ENCODE measurements at regions not wholly inside any gene's neighbourhood (a gene's known extent, or its start where the extent isn't known, plus 50 kb on each side); places are given as distances from the start of the nearest gene placed in this dataset.

DNA sequence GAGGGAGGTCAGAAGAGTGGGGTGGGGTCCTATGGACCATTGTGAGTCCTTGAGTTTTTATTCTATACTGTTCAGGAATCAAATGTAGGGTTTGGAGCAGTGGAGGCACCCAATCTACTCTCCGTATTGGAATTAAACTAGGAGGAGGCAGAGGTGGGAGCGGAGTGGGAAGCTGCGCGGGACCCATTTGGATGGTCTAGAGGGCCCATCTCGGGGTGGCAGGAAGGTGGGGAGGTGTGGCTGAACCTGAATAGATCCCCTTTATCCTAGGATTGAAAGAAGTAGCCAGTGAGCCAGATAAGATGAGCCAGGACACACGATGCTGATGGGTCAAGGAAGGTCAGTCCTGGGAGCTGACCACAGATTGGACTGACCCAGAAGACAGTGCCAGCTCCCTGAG lies 325.8 kb downstream of the AJAP1 start:
- peaks cover 82% of the 10 kb centered on the region for H3K36me3 Mint-ChIP-seq
- POLR2A ChIA-PET: no interaction called here

GRCh38 chr1:4978660-4979390 lies 324.4 kb downstream of the AJAP1 start:
- peaks cover 78% of the 10 kb centered on the region for H3K36me3 Mint-ChIP-seq
- peaks cover 75% of the 10 kb centered on the region for H3K9me3 Mint-ChIP-seq
- H3K27ac Mint-ChIP-seq: no peak overlapping the region
- ATAC-seq: no peak
- H3K4me3 Mint-ChIP-seq: no peak overlapping the region
- CTCF ChIA-PET: no interaction called here
- peaks cover 12% of the 10 kb centered on the region; the same call in 1 of the 2 replicates for H3K27me3 Mint-ChIP-seq (ENCODE audit: low read depth)
- no peak for DNase-seq (ENCODE audit: low spot score)
- POLR2A ChIA-PET: no interaction called here
- H3K4me1 Mint-ChIP-seq: no peaks in the 10 kb centered on the region
- TF ChIP-seq ZBTB43 (CRISPR knock-in tag; IDR thresholded peaks at IDR 0.05) (no peak), ZNF138 (CRISPR knock-in tag; conservative IDR thresholded peaks at IDR 0.05) (no peak), CREM (CRISPR knock-in tag; IDR thresholded peaks at IDR 0.05) (no peak), SMAD3 (CRISPR knock-in tag; IDR thresholded peaks at IDR 0.05; ENCODE audit: borderline replicate concordance) (no peak), E2F5 (CRISPR knock-in tag; IDR thresholded peaks at IDR 0.05) (no peak), ZNF416 (CRISPR knock-in tag; IDR thresholded peaks at IDR 0.05) (no peak), ZSCAN18 (CRISPR knock-in tag; IDR thresholded peaks at IDR 0.05) (no peak), NR3C1 (CRISPR knock-in tag; conservative IDR thresholded peaks at IDR 0.05; ENCODE audit: low read depth) (no peak), ATF3 (CRISPR knock-in tag; conservative IDR thresholded peaks at IDR 0.05) (no peak), USF1 (CRISPR knock-in tag; IDR thresholded peaks at IDR 0.05) (no peak), ELF4 (CRISPR knock-in tag; IDR thresholded peaks at IDR 0.05; ENCODE audit: low read depth) (no peak), PRDM15 (CRISPR knock-in tag; IDR thresholded peaks at IDR 0.05) (no peak), PREB (CRISPR knock-in tag; IDR thresholded peaks at IDR 0.05; ENCODE audit: borderline replicate concordance) (no peak), ESRRA (CRISPR knock-in tag; IDR thresholded peaks at IDR 0.05; ENCODE audit: borderline replicate concordance) (no peak), ZNF121 (CRISPR knock-in tag; IDR thresholded peaks at IDR 0.05) (no peak)
- TF ChIP-seq, protein P1, sequence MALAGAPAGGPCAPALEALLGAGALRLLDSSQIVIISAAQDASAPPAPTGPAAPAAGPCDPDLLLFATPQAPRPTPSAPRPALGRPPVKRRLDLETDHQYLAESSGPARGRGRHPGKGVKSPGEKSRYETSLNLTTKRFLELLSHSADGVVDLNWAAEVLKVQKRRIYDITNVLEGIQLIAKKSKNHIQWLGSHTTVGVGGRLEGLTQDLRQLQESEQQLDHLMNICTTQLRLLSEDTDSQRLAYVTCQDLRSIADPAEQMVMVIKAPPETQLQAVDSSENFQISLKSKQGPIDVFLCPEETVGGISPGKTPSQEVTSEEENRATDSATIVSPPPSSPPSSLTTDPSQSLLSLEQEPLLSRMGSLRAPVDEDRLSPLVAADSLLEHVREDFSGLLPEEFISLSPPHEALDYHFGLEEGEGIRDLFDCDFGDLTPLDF (CRISPR knock-in tag; IDR thresholded peaks at IDR 0.05): no peak
- TF ChIP-seq, protein P2, sequence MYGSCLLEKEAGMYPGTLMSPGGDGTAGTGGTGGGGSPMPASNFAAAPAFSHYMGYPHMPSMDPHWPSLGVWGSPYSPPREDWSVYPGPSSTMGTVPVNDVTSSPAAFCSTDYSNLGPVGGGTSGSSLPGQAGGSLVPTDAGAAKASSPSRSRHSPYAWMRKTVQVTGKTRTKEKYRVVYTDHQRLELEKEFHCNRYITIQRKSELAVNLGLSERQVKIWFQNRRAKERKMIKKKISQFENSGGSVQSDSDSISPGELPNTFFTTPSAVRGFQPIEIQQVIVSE (CRISPR knock-in tag; IDR thresholded peaks at IDR 0.05; ENCODE audit: borderline replicate concordance): no peak
- TF ChIP-seq, protein P3, sequence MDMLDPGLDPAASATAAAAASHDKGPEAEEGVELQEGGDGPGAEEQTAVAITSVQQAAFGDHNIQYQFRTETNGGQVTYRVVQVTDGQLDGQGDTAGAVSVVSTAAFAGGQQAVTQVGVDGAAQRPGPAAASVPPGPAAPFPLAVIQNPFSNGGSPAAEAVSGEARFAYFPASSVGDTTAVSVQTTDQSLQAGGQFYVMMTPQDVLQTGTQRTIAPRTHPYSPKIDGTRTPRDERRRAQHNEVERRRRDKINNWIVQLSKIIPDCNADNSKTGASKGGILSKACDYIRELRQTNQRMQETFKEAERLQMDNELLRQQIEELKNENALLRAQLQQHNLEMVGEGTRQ (CRISPR knock-in tag; IDR thresholded peaks at IDR 0.05): no peak

More for the DNA sequence above, 325.8 kb downstream of the AJAP1 start:
- no peak for TF ChIP-seq TP53 (CRISPR knock-in tag; IDR thresholded peaks at IDR 0.05)
- no peak for TF ChIP-seq MLX (CRISPR knock-in tag; IDR thresholded peaks at IDR 0.05)
- no peak for TF ChIP-seq ZNF138 (CRISPR knock-in tag; conservative IDR thresholded peaks at IDR 0.05)
- Mint-ChIP-seq H3K27me3 (ENCODE audit: low read depth) (peaks cover 12% of the 10 kb centered on the region; the same call in 1 of the 2 replicates), H3K27ac (no peak overlapping the region), H3K4me3 (no peak overlapping the region), H3K4me1 (no peaks in the 10 kb centered on the region), H3K9me3 (peaks cover 75% of the 10 kb centered on the region)
- ATAC-seq (no peak), DNase-seq (ENCODE audit: low spot score) (no peak)
- CTCF ChIA-PET: no interaction called here

Measured in WTC11 (cell line).